NCI-H345 (cell line): ENCODE measurements at regions not wholly inside any gene's neighbourhood (a gene's known extent, or its start where the extent isn't known, plus 50 kb on each side); places are given as distances from the start of the nearest gene placed in this dataset.
A peak's percentile ranks its signal among the peaks of the same experiment; 100 is the strongest.
"Not testable (repeated sequence)": the region's sequence is repeated elsewhere in the genome, so short reads cannot be mapped to it uniquely, and the experiment has no call there.

Experiments
- DNase-seq: peaks from one replicate; lab custom pipeline; 2025; lab: John Stamatoyannopoulos, UW

DNA sequence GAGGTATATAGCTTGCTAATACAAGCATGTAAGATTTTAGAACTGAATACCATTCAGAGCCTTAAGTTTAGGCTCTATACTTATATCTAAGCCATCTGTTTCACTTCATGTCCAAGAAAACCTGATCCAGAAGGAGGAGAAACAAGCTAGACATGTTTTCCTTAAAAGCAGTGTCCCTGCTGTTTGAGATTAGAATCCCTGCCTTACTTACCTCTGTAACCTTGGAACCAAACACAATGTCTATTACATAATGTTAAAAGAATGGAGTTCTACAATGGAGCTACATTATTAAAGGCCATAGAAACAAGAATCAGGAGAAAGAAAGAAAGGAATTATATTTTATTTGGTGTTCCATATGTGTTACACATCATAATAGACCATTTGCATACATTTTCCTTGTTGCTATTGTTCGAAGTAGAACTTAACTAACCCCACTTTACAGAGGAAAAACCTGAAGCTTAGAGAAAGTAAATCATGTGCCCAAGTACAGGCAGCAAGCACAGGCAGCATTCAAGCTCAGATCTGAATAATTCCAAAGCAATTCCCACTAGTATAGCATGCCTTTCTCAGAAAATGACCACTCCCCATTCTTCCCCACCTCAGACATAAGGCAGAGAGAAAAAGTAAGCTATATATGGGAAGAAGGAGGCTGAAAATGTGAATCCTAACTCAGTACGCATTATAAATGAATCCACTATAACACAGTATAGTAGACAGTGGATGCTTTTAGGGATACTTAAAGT lies 380.1 kb upstream of the SPAG17 start:
- DNase-seq: no peak

DNA sequence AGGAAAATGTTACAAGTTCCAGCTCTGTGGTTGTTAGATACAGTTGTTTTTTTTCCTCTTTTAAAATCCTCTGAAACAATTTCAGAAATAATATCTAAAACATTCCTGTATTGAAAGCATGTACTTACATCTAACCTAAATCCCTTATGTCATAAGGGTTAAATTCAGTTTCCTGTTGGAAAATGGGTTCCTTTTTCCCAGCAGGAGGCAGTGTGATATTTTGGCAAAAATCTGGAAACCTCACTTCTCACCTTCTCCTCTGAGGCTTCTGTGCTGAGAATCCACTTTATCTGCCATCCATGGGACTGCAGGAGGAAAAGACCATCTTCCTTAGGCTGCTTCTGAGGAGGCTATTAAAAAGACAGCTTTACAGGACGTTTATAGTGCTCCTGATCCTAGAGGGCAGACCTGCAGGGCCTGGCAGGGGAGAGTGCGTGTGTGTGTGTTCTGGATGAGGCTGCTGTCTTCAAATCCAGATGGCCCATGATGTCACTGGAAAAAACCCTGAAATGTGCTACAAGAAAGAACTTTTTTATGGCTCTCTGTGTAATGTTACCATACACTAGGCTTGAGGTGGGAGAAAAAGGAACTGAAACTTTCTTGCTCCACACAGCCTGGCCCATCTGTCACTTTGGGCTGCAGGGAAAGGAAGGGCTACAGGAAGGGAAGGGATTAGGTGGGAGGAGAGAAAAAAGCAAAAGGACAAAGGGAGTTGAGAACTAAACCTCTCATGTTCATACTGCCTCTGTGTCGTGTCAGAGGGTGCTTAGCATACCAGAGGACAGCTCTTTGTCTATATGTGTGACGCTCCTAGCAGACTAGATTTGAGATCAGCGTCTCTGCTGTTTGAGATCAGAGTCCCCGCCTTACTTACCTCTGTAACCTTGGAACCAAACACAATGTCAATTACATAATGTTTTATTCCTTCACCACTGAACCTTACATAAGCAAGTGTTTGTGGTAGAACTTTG lies 379.2 kb upstream of the SPAG17 start:
- DNase-seq: no peak

DNA sequence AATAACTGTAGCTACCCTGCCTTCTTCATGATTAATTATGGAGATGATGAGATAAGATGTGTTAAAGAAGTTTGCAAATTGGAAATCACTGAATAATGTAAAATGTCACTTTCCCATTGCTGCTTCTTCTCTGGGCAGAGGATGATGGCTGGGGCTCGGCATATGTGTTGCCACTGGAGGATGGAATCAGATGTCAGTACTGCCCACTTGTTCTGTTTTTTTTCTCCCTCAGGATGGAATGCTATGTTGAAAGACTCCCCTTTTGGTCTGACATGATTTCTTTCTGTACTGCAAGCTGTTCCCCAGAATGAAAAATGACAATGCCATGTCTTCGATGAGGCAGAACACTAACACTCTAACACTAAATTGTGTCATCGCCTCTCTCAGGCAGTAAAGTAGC lies 373.9 kb upstream of the SPAG17 start:
- no peak for DNase-seq

DNA sequence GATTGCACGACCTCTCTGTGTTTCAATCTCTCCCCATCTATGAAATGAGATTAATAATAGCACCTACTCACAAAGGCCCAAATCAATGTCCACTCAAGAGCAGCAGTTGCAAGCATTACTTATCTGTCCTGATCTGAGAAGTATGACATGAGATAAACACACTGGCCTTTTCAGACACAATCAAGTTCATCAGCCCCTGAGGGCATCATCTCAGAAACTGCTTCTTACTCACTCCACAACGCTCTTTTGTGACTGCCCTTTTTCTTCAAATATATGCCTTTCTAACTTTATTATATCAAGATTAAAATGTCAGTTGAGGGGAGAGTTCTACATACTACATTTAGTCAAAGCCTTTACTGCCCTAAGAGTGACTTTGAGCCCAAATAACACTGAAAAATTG lies 371.9 kb upstream of the SPAG17 start:
- DNase-seq: no peak

DNA sequence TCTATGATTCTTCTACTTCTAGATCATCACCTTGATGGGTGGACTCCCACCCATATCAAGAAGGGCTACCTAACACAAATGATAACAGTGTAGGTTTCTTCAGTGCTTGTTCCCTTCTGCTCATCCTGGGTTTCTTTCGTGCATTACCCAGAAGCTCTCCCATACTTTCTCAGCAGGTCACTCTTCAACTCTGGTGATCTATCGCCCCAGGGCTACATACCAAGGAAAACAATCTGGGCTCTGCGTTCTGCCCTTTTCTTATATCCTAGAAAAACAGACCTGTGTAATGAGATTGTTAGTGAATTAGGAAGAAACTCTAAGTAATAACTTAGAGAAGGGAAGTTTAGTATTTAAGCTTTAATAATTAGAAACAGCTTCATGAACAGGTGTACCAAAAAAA lies 370.6 kb upstream of the SPAG17 start:
- DNase-seq: no peak

DNA sequence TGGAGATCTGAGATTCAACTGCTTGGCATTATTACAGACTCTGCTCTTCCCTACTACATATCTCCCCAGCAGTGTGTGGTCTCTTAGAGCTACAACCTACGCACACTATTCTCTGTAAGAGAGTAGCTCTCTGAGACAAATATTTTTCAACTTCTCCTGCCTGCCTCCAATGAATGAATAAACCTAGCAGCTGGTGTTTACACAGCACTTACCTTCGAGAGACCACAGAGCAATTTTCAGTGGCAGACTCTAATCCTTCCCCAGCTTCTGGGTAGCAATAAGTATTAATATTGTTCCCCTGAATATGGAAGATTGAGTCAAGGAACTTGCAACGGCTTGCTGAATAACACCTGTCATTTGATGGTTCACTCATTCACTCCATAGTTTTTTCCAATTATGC lies 350.9 kb upstream of the SPAG17 start:
- DNase-seq: peak; percentile 31

DNA sequence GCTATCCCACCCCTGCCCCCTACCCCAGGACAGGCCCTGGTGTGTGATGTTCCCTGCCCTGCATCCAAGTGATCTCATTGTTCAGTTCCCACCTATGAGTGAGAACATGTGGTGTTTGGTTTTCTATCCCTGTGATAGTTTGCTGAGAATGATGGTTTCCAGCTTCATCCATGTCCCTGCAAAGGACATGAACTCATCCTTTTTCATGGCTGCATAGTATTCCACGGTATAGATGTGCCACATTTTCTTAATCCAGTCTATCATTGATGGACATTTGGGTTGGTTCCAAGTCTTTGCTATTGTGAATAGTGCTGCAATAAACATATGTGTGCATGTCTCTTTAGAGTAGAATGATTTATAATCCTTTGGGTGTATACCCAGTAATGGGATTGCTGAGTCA lies 326.9 kb upstream of the SPAG17 start:
- not testable (repeated sequence) for DNase-seq

DNA sequence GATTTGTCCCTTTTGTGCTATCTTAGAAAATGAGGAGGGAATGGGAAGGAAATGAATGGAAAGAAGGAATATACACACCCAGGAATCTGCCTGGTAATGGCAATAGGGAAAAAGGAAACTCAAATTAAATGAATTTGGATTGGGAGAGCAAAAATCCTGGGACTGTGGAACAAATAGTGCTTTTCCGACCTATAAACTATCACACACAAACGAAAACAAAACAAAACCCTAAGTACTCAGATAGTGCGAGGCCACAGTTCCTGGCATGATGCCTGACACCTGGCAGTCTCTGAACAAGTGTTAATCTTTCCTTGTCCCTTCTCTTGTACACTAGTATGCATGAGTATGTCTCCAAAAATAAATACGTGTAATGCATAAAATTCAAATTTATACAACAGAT lies 319.8 kb upstream of the SPAG17 start:
- DNase-seq: peak; percentile 36

DNA sequence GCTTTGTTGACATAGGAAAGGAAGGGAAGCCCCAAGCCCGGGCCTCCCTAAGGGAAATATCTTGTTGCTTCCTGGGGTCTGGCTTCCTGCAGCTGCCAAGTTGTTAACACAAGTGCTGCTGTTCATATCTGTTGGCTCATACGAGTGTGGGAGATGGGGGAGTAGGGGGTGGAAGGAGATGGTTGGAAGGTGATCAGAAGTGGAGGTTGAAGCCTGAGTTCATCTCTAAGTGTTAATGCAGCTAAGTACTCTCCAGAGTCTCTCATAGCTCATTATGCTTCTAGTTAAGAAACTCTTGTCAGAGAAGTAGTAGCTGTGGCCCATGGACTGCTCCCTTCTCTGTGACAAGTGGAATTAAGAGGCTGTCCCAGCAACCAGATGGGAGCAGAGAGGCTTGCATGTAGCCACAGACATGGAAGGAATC lies 319.2 kb upstream of the SPAG17 start:
- DNase-seq: peak; percentile 23

DNA sequence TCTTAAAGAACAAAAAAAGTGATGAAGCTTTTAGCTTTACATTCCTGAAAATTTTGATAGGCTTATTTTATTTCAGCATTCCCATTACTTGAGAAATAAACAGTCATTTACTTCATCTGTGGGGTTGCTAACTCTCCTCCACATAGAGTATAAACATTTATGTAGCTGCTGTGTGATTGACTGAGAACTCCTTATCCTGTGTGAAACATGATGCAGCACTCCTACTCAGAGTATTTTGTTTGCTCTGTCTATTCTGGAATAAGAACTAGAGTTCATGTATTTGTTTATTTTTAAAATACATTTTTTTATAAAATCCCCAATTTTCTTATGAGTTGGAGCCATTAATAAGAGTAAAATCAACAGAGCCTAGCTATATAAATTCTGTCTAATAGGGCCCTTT lies 318.7 kb upstream of the SPAG17 start:
- no peak for DNase-seq

DNA sequence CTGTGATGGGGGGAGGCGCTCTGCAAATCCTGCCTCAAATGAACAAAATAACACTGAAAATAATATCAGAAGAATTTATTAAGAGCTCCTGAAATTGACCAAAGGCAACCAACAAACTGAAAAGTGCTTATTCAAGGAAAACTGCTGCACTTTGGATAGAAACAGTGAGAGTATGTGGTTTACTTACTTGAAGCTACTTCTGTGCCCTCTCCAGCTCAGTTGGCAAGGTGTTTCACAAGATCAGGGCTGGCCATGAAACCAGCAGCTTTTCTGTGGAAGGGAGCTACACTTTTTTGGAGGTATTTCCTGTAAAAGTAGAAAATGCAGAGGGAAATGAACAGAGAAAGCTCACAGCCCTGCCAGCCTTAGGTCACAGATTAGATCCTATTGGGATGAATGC lies 310.0 kb upstream of the SPAG17 start:
- DNase-seq: no peak

DNA sequence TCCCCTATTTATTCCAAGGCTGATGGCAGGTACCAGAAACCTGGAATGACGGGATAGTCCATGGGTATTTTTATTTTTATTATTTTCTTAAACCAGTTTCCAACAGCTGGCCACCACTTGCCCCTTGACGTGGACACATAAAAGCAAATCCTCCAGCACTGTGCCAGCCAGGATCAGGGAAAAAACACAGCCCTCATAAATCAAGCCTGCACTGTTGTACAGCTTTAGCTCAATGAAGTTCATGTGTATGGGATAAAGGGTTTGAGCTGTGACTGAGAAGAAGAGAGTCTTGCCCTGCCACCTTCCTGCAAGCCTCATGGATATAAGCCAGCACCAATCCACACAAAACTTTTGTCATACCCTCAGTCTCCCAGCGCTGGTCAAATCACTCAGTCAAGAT lies 303.8 kb upstream of the SPAG17 start:
- no peak for DNase-seq

DNA sequence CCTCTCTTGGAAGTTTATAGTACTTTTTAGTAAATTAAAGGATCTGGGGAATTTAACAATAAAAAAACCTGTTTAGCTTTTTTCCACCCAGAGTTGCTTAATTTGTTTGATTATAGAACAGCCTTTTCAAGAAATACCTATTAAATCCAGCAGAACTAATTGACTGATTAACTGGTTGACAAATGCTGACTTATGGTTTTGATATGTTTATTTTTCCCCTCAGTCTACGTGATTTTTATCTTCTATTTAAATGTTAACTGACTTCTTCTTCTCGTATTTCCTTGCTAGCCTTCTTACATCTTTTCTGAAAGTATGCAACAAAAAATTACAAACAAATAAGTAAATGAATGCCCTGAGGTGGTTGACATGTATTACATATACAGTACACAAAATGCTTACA lies 302.9 kb upstream of the SPAG17 start:
- no peak for DNase-seq

DNA sequence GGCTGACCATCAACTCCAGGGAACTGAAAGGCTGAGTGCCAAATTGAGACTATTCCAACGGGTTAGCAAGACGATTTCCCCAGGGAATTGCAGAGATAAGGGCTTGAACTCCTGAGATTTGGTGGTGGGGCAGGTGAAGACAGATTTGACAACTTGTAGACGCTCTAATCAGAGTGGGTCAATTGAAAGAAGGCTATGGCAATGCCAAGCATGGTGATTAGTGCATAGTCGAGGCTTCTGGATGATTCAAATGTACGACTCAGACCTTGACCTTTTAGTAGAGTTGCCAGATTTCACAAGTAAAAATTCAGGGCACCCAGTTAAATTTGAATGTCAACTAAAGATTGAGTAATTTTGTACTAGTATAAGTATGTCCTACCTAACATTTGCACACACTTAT lies 302.1 kb upstream of the SPAG17 start:
- no peak for DNase-seq

DNA sequence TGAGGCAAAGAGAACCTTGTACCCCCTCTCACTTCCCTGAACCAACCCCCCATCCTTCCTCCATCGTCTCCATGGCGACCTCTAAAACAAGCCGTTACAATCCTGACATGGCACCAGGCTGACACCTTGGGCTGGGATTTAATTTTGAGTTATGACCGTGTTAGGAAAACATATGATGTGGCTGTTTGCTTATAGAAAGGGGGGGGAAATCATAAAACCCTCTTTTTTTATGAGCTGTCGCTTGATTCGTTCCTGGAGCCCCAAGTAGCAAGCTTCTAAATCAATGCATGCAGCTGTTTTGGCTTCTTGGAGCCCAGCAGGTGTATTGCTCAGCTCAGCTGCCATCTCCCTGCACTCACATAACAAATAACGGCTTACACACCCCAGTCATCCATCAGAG lies 301.2 kb upstream of the SPAG17 start:
- no peak for DNase-seq

DNA sequence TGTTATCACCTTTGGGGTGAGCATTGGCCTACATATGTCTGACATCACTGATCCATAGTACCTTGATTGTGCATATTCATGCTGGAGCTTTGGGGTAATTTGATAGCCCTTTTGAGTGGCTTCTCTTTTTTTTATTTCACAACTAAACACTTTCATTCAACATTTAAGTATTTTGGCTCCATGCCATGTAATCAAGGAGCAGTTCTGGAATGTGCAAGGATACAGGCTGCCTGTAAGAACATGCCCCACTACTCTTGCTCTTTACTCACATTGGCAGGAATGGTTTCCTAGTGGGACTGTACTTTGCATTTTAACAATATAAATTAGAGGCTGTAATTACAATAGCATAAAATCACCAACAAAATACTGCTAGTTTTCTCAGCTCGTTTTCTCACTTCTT lies 300.7 kb upstream of the SPAG17 start:
- DNase-seq: peak; percentile 16

DNA sequence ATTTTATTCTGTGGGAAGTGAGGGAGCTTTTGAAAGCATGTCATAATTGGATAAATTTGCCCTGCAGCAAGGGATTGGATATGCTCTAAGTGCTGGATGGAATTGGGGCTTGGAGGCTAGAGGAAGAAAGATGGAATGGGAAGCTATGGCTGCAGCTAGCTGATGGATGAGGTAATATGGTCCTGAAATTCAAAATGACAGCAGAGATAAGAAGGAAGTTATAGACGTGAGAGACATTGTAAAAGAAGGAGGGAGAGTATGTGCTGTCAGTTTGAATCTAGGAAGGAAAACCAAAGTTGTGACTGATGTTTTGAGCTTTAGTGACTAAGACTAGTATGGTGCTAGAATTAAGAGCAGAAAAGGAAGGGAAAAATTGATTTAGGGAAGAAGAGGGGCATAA lies 299.9 kb upstream of the SPAG17 start:
- DNase-seq: no peak

DNA sequence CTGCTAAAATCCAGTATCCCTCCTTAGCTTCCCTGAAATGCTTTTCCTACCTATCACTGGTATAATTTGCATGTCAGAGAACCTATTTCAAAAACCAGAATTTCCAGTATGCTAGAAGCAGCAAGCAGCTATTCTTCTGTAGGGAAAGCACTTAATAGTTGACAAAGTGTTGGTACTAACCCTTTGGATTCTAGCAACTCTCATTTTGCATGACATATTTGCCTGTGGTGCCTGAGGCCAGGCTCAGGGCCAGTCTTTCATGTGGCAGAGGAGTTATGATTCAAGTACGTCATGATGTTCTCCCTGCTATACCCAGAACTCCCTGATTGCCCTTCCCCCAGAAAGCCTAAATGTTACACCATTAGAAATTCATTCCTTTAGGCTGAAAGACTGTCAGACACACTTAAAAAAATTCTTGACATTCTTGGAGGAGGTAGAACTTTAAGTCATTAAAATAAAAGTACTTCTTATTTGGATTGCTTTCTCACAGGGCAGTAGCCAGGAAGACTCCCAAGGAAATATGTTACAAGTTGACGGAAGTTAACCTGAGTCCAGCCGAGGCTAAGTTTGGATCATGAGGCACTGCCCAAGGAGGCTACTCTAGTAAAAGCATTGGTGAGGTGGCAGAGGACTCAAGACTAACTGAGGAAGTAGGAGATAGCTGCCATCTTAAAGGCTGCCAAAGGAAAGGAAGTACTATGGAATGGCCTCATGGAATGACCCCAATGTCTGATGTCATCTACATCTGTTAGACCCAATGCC lies 298.4 kb upstream of the SPAG17 start:
- no peak for DNase-seq

DNA sequence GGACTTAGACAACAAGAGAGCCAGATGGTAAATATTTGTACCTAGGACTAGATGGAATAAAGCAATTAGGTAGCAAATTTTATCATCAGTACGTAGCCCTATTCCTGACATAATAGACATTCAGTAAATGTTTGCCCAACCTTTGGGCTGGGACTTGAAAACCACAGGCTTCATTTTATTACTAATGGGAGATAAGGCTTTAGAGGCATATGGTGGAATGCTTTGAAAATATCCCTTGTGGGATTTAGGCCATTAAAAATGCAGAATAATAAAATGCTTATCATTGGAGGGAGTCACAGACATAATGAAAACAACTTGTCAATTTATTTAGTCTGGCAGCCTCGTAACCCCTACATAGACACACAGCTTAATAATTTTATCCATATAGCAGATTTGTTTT lies 296.1 kb upstream of the SPAG17 start:
- no peak for DNase-seq

DNA sequence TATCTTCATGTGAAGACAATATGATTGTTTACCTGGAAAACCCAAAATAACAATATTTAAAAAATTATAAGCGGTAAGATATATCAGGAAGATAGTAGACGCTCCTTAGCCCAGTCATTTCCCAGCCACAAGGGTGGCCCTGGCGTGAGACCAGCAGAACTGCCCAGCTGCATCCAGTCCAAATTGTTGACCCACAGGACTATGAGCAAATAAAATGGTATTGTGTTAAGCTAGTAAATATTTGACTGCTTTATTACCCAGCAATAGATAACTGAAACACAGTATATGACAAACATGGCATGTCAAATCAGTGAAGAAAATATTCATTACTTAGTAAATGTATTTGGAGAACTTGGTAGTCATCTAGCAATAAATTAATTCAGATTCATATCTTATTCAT lies 294.3 kb upstream of the SPAG17 start:
- no peak for DNase-seq

DNA sequence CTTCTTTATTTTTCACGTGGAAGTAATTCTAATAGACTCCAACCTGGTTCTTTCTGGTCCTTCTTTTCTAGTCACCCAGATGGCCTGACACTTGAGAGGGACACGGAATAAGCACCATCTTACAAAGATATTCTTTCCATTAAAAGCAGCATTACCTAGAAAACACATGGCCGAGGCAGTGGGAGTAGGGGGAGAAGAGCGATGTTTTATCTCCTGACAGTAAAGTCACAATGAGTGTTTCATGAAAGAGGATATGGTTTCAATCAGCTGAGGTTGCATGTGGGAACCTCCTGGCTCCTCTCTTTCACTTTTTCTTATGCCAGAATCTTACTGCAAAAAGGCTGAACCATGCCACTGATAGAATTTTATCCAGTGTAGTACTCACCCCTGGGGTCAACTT lies 288.8 kb upstream of the SPAG17 start:
- no peak for DNase-seq

DNA sequence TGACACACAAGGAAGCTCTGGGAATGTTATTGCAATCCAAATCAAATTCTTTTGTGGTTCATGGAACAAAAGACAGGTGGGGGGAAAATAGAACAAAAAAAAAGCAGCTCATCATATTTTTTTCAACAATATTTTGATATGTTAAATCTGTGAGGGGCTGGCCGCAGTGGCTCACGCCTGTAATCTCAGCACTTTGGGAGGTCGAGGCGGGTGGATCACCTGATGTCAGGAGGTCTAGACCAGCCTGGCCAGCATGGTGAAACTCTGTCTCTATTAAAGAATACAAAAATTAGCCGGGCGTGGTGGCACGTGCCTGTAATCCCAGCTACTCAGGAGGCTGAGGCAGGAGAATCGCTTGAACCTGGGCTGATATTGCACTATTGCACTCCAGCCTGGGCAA lies 279.4 kb upstream of the SPAG17 start:
- DNase-seq: not testable (repeated sequence)

DNA sequence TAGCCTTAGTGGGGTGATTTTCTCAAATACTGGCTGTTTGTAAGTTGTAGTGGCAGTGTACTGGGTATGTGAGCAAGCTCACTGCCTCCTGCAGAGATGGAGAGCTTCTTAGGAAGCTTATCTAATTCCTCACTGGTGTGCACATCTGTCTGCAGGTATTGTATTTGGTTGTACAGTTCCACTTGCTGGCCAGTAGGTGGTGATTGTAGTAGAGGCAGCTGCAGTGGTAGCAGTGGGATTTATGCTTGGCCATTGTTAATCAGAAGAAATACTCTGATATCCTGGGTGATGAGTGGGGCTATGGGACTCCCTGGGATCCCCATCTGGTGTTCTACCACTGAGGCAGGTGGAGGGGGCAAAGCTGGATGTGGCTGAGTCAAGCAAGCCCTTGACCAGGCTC lies 276.1 kb upstream of the SPAG17 start:
- no peak for DNase-seq
